ENCODE measurements at regions not wholly inside any gene's neighbourhood (a gene's known extent, or its start where the extent isn't known, plus 50 kb on each side); places are given as distances from the start of the nearest gene placed in this dataset.

GRCh38 chr12:86837246-86837645 lies 581.1 kb upstream of the MGAT4C start:
- DNase-seq (no peak), ATAC-seq (no peak)
- intact Hi-C loops (cut with DNase I, micrococcal nuclease), result no loop called here

GRCh38 chr12:86834217-86834616 lies 578.0 kb upstream of the MGAT4C start:
- DNase-seq (no peak), ATAC-seq (no peak)
- intact Hi-C loops (cut with DNase I, micrococcal nuclease), result no loop called here

- intact Hi-C loops (cut with DNase I, micrococcal nuclease), result no loop called here
- DNase-seq (no peak), ATAC-seq (no peak)
Measured at GRCh38 chr12:86827409-86827808, 571.2 kb upstream of the MGAT4C start.

GRCh38 chr12:86826051-86826450 lies 569.9 kb upstream of the MGAT4C start:
- ATAC-seq (no peak), DNase-seq (no peak)
- intact Hi-C loops (cut with DNase I, micrococcal nuclease), result no loop called here

- ATAC-seq (no peak), DNase-seq (no peak)
- intact Hi-C loops (cut with DNase I, micrococcal nuclease), result no loop called here
Measured at GRCh38 chr12:86801439-86801838, 545.2 kb upstream of the MGAT4C start.

GRCh38 chr12:86799616-86800015 lies 543.4 kb upstream of the MGAT4C start:
- intact Hi-C loops (cut with DNase I, micrococcal nuclease), result no loop called here
- DNase-seq (no peak), ATAC-seq (no peak)

- intact Hi-C loops (cut with DNase I, micrococcal nuclease), result no loop called here
- no peak for ATAC-seq
- DNase-seq, result no peak
Measured at GRCh38 chr12:86796550-86796949, 540.4 kb upstream of the MGAT4C start.

- DNase-seq, result no peak
- ATAC-seq, result no peak
- intact Hi-C loops (cut with DNase I, micrococcal nuclease), result no loop called here
Measured at GRCh38 chr12:86788661-86789060, 532.5 kb upstream of the MGAT4C start.

- intact Hi-C loops (cut with DNase I, micrococcal nuclease), result no loop called here
- DNase-seq (no peak), ATAC-seq (no peak)
Measured at GRCh38 chr12:86787419-86787818, 531.2 kb upstream of the MGAT4C start.

- ATAC-seq, result no peak
- intact Hi-C loops (cut with DNase I, micrococcal nuclease), result no loop called here
- DNase-seq, result no peak
Measured at GRCh38 chr12:86777325-86777724, 521.1 kb upstream of the MGAT4C start.

- DNase-seq, result no peak
- ATAC-seq, result no peak
- intact Hi-C loops (cut with DNase I, micrococcal nuclease), result no loop called here
Measured at GRCh38 chr12:86774841-86775388, 518.7 kb upstream of the MGAT4C start.

GRCh38 chr12:86772696-86773095 lies 516.5 kb upstream of the MGAT4C start:
- ATAC-seq (no peak), DNase-seq (no peak)
- intact Hi-C loops (cut with DNase I, micrococcal nuclease), result no loop called here

GRCh38 chr12:86770871-86771270 lies 514.7 kb upstream of the MGAT4C start:
- ATAC-seq (no peak), DNase-seq (no peak)
- intact Hi-C loops (cut with DNase I, micrococcal nuclease), result no loop called here

GRCh38 chr12:86748894-86749293 lies 492.7 kb upstream of the MGAT4C start:
- intact Hi-C loops (cut with DNase I, micrococcal nuclease), result no loop called here
- ATAC-seq, result no peak
- DNase-seq, result no peak

- DNase-seq, result no peak
- intact Hi-C loops (cut with DNase I, micrococcal nuclease), result no loop called here
- no peak for ATAC-seq
Measured at GRCh38 chr12:86744547-86745212, 488.5 kb upstream of the MGAT4C start.

- DNase-seq (no peak), ATAC-seq (no peak)
- intact Hi-C loops (cut with DNase I, micrococcal nuclease), result no loop called here
Measured at GRCh38 chr12:86743875-86744536, 487.8 kb upstream of the MGAT4C start.

- ATAC-seq (no peak), DNase-seq (no peak)
- intact Hi-C loops (cut with DNase I, micrococcal nuclease), result no loop called here
Measured at GRCh38 chr12:86741531-86741930, 485.3 kb upstream of the MGAT4C start.

GRCh38 chr12:86735851-86736250 lies 479.7 kb upstream of the MGAT4C start:
- no peak for ATAC-seq
- intact Hi-C loops (cut with DNase I, micrococcal nuclease), result no loop called here
- no peak for DNase-seq

GRCh38 chr12:86735072-86735471 lies 478.9 kb upstream of the MGAT4C start:
- ATAC-seq (no peak), DNase-seq (no peak)
- intact Hi-C loops (cut with DNase I, micrococcal nuclease), result no loop called here

GRCh38 chr12:86730233-86730632 lies 474.0 kb upstream of the MGAT4C start:
- intact Hi-C loops (cut with DNase I, micrococcal nuclease), result no loop called here
- ATAC-seq (no peak), DNase-seq (no peak)

- intact Hi-C loops (cut with DNase I, micrococcal nuclease), result no loop called here
- ATAC-seq (no peak), DNase-seq (no peak)
Measured at GRCh38 chr12:86729739-86730138, 473.5 kb upstream of the MGAT4C start.

All from left colon (tissue), 2 donors.